GM12864 (cell line): ENCODE measurements at regions not wholly inside any gene's neighbourhood (a gene's known extent, or its start where the extent isn't known, plus 50 kb on each side); places are given as distances from the start of the nearest gene placed in this dataset.
"Not testable (repeated sequence)": the region's sequence is repeated elsewhere in the genome, so short reads cannot be mapped to it uniquely, and the experiment has no call there.

Experiments
- DNase-seq: peaks from one replicate; pipeline ENCODE4 v3.0.0-alpha.2; 2011; ENCODE audit warnings: low read depth
- H3K4me3 ChIP-seq: 2 replicates; pipeline ENCODE4 v1.5.1; 2011; ENCODE audit warnings: mild to moderate bottlenecking, low read depth, low read length, control low read depth
- TF ChIP-seq, protein P1 (sequence below): IDR thresholded peaks from 2 replicates; pipeline ENCODE4 v1.5.1; 2011; ENCODE audit warnings: low read depth, mild to moderate bottlenecking, moderate library complexity, low read length, control low read depth, inconsistent platforms; ENCODE audit errors: missing control alignments

- TF ChIP-seq, protein P1, sequence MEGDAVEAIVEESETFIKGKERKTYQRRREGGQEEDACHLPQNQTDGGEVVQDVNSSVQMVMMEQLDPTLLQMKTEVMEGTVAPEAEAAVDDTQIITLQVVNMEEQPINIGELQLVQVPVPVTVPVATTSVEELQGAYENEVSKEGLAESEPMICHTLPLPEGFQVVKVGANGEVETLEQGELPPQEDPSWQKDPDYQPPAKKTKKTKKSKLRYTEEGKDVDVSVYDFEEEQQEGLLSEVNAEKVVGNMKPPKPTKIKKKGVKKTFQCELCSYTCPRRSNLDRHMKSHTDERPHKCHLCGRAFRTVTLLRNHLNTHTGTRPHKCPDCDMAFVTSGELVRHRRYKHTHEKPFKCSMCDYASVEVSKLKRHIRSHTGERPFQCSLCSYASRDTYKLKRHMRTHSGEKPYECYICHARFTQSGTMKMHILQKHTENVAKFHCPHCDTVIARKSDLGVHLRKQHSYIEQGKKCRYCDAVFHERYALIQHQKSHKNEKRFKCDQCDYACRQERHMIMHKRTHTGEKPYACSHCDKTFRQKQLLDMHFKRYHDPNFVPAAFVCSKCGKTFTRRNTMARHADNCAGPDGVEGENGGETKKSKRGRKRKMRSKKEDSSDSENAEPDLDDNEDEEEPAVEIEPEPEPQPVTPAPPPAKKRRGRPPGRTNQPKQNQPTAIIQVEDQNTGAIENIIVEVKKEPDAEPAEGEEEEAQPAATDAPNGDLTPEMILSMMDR, result no peak
- no peak for DNase-seq
- H3K4me3 ChIP-seq, result no peak overlapping the region
Observed at GRCh38 chr13:70222926-70223325, 114.7 kb upstream of the KLHL1 start.

GRCh38 chr13:70218618-70219017, 110.4 kb upstream of the KLHL1 start:
- TF ChIP-seq, protein P1, result no peak
- no peak overlapping the region for H3K4me3 ChIP-seq
- no peak for DNase-seq

- DNase-seq, H3K4me3 ChIP-seq: not testable (repeated sequence)
Observed at GRCh38 chr13:70208968-70209367, 100.7 kb upstream of the KLHL1 start.

GRCh38 chr13:70206671-70207070, 98.4 kb upstream of the KLHL1 start:
- DNase-seq, result no peak
- no peak overlapping the region for H3K4me3 ChIP-seq
- TF ChIP-seq, protein P1, result no peak

- DNase-seq, result no peak
- H3K4me3 ChIP-seq, result no peak overlapping the region
- TF ChIP-seq, protein P1, result no peak
Observed at GRCh38 chr13:70203661-70204229, 95.5 kb upstream of the KLHL1 start.

- no peak overlapping the region for H3K4me3 ChIP-seq
- DNase-seq, result no peak
- TF ChIP-seq, protein P1, result no peak
Observed at GRCh38 chr13:70191034-70191433, 82.8 kb upstream of the KLHL1 start.

DNA sequence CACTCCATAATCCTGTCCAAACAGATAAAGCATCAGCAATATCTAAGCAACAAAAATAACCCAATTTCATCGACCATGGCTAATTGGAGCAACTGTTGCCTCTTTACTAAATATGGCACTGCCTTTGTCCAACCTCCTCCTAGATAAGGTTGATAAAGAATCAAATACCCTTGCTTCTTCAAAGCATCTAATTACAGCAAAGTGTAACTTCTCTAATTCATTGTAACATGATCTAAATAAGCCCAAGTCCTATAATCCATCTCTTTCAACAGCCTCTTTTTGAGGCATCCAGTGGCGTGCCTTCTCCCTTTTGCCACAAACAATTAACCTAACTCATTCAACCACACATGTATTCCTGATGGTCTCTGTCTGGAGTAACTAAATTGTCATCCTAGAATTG, 81.7 kb upstream of the KLHL1 start:
- TF ChIP-seq, protein P1, result no peak
- DNase-seq, result no peak
- no peak overlapping the region for H3K4me3 ChIP-seq
